ENCODE measurements at regions not wholly inside any gene's neighbourhood (a gene's known extent, or its start where the extent isn't known, plus 50 kb on each side); places are given as distances from the start of the nearest gene placed in this dataset.

DNA sequence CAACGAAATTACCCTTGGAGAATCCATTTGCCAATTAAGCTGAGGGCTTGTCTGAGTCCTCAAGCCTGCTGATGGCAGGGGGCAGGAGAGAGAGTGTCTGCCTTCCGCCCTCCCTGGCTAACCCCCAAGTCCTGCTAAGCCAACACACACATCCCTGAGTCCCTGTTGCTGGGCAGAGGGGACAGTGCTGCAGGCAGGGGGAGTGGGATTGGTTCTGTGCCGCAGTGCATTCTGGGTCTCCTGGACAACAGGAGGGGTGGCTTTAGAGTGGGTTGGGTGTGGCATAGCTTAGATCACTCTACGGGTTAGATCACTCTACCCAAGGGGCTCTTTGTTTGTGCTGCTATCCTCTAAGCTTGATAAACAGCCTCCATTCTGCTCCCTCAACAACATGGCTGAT lies 427.7 kb downstream of the CDK5RAP2 start:
- ATAC-seq = no peak
- Mint-ChIP-seq H3K36me3 (no peaks in the 10 kb centered on the region), H3K27ac (no peak overlapping the region), H3K4me3 (no peak overlapping the region), H3K9me3 (peaks cover 2% of the 10 kb centered on the region), H3K4me1 (no peaks in the 10 kb centered on the region)
- DNase-seq (ENCODE audit: low spot score in 2 of 2) = no peak

DNA sequence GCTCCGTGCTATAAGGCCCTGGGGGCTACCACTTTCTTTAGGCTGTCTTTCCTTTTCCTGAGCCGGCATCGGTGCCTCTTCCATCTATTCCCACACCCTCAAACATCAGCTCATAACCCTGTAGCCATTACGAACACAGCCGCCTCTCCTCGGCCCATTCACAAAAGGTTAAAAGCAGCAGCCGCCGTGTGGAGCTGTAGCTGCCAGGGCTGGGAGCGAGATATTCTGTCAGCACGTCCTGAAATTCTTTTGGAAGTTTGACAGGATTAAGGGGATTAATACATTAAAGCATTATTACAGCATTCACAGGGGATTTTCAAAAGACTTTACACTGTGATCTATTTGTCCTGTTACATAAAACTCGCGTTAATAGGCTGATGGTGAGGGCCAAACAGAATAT lies 428.2 kb downstream of the CDK5RAP2 start:
- peaks cover 2% of the 10 kb centered on the region for H3K9me3 Mint-ChIP-seq
- no peaks in the 10 kb centered on the region for H3K4me1 Mint-ChIP-seq
- ATAC-seq (no peak), DNase-seq (ENCODE audit: low spot score in 2 of 2) (no peak)
- H3K4me3 Mint-ChIP-seq = no peak overlapping the region
- H3K36me3 Mint-ChIP-seq = no peaks in the 10 kb centered on the region
- H3K27ac Mint-ChIP-seq = no peak overlapping the region

DNA sequence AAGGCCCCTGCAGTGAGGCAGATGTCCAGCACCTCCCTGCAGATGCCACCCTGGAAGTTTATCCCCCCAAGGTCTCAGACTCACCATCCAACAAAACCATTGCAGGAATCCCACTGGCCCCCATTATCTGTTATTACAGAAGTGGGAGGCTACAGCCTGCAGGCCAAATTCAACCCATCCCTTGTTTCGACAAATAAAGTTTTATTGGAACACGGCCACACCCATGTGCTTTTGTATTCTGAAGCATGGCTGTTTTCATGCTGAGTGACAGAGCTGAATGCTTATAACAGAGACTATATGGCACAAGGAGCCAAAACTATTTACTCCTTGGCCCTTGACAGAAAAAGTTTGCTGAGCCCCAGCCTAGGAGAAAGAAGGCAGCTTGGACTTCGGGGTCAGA lies 428.8 kb downstream of the CDK5RAP2 start:
- DNase-seq (ENCODE audit: low spot score in 2 of 2) (no peak), ATAC-seq (no peak)
- H3K9me3 Mint-ChIP-seq = peaks cover 2% of the 10 kb centered on the region
- H3K4me1 Mint-ChIP-seq = no peaks in the 10 kb centered on the region
- no peak overlapping the region for H3K27ac Mint-ChIP-seq
- no peaks in the 10 kb centered on the region for H3K36me3 Mint-ChIP-seq
- H3K4me3 Mint-ChIP-seq = no peak overlapping the region

DNA sequence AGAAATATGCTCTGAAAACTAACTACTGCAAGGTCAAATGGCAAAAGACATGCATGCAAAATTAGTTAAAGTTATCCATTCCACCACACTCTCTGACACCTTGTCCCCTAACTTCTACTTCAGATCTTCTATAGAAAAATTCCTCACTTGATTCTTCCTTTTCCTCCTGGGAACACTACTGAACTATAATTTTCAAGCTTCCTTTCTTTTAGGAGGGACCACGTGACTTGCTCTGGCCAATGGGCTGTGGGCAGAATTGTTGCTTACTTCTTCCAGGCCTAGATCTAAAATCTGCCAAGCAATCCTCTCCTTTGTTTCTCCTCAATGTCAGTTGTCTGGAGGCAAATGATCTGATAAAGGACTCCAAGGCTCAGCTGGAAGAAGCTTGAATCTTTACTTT lies 441.0 kb downstream of the CDK5RAP2 start:
- no peaks in the 10 kb centered on the region for H3K4me1 Mint-ChIP-seq
- H3K4me3 Mint-ChIP-seq = no peak overlapping the region
- DNase-seq (ENCODE audit: low spot score in 2 of 2) = no peak
- no peak overlapping the region for H3K27ac Mint-ChIP-seq
- no peaks in the 10 kb centered on the region for H3K36me3 Mint-ChIP-seq
- no peak for ATAC-seq
- peaks cover 3% of the 10 kb centered on the region for H3K9me3 Mint-ChIP-seq

DNA sequence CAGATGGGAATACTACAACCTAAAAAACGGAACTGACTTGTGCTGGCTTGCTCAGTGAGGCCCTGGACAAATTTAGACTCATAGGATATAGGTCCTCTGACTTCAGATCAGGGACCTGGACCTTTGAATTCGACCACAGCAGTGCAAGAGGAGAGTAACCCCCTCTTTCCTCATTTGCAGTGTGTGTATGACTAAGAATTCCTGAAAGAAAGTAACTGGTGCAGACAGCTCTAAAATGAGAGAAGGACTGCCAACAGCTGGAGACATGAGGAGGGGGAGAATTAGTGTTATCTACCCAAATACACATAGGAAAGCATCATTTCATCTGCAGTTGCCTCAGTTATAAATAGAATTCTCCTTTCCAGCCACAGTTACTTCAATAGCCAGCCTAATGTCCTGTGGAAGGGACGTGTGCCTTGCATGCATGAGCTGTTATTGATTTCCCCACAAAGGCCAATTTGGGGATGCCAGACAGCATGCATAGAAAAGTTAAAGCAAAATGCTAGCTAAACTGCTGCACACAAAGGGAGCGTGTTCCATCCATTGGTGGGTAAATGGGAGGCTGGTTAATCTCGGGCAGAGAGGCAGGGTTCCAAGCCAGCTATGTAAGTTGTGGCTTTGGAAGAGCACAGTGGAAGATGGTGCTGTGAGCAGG lies 442.7 kb downstream of the CDK5RAP2 start:
- no peak overlapping the region for H3K27ac Mint-ChIP-seq
- H3K4me1 Mint-ChIP-seq = no peaks in the 10 kb centered on the region
- DNase-seq (ENCODE audit: low spot score in 2 of 2) (no peak), ATAC-seq (no peak)
- H3K36me3 Mint-ChIP-seq = no peaks in the 10 kb centered on the region
- peaks cover 6% of the 10 kb centered on the region for H3K9me3 Mint-ChIP-seq
- no peak overlapping the region for H3K4me3 Mint-ChIP-seq

DNA sequence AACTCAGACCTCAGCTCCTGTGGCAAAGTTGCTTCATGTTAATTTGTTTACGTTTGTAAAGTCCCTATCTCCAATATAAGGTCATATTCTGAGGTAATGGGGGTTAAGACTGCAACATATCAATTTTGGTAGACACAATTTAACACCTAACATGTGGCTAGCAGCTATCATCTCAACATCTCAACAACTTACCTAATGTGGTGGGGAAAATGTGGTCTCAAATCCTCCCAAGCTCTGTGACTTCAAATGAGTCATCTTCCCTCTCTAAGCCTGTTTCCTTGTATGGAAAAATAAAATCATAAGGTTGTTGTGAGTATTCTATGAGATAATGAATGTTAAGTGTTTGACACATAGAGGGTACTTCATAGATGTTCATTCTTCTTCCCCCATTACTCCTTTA lies 443.3 kb downstream of the CDK5RAP2 start:
- ATAC-seq (peak; percentile 31), DNase-seq (ENCODE audit: low spot score in 2 of 2) (no peak)
- Mint-ChIP-seq H3K4me3 (no peak overlapping the region), H3K9me3 (peaks cover 6% of the 10 kb centered on the region), H3K36me3 (no peaks in the 10 kb centered on the region), H3K4me1 (no peaks in the 10 kb centered on the region), H3K27ac (no peak overlapping the region)

DNA sequence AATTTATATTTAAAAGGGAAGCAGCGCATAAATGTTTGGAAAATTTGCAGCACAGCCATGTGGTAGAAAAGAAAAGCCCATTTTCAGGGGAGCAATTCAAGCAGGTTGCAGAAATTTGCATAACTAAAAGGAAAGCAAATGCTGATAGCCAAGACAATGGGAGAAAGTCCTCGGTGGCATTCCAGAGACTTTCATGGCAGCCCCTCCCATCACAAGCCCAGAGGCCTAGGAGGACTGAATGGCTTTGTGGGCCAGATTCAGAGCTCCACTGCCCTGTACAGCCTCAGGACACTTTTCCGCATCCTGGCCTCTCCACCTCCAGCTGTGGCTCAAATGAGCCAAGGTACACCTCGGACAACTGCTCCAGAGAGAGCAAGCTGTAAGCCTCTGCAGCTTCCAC lies 462.9 kb downstream of the CDK5RAP2 start:
- no peak for ATAC-seq
- H3K9me3 Mint-ChIP-seq = peaks cover 3% of the 10 kb centered on the region
- H3K36me3 Mint-ChIP-seq = no peaks in the 10 kb centered on the region
- H3K4me1 Mint-ChIP-seq = no peaks in the 10 kb centered on the region
- H3K27ac Mint-ChIP-seq = no peak overlapping the region
- no peak overlapping the region for H3K4me3 Mint-ChIP-seq
- no peak for DNase-seq (ENCODE audit: low spot score in 2 of 2)

DNA sequence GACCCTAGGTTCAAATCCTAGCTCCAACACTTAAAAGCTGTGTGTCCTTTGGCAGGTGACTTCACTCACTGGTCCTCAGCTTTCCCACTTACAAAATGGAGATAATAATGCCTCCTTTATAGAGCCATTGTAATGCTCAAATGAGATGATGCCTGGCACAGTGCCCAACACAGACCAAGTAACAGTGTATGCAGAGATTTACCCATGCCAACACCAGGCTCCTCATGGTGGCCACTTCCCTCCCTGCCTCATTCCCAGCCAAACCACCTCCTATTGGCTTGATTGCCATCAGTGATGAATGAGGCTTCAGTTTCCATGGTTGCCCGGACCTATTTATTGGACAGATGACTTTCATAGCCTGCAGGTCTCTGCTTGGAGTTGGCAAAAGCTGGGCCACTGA lies 469.4 kb downstream of the CDK5RAP2 start:
- no peak for ATAC-seq
- Mint-ChIP-seq H3K9me3 (no peaks in the 10 kb centered on the region), H3K36me3 (no peaks in the 10 kb centered on the region), H3K27ac (no peak overlapping the region), H3K4me3 (no peak overlapping the region), H3K4me1 (no peaks in the 10 kb centered on the region)
- no peak for DNase-seq (ENCODE audit: low spot score in 2 of 2)

DNA sequence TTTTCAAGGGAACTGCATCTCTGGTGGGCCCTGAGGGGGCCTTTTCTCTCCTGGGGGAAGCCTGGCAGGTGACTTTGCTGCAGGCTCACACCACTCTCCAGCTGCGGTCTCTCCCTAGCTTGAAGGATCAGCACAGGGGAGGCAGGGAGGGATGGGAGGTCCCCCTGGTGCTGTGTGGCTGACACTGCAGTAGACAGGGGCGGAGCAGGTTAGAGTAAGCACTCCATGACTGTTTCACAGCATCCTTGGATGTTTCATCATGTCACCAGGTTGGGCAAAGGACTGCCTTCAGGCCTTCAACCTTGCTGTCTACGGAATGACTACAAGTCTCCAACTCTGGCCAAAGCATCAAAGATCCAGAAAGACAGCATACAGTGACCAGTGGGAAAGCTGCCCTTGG lies 470.7 kb downstream of the CDK5RAP2 start:
- Mint-ChIP-seq H3K4me1 (no peaks in the 10 kb centered on the region), H3K4me3 (no peak overlapping the region), H3K27ac (no peak overlapping the region), H3K36me3 (no peaks in the 10 kb centered on the region), H3K9me3 (peaks cover 3% of the 10 kb centered on the region)
- no peak for DNase-seq (ENCODE audit: low spot score in 2 of 2)
- ATAC-seq = no peak

DNA sequence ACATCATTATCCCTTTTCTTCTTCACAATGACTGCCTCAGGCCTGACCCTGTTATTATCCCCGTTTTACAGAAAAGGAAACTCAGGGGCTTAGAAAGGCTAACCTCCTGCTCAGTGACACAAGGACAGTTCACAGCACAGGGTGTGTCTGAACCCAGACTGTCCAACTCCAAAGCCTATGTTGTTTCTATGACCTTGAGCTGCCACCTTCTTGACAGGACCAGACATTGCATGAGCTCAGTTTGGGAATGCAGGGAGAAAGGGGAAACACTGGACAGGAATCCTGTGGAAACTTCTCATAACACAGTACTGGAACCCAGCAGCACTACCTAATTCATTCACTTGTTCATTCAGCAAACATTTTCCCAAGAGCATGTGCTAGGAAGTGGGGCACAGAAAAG lies 472.8 kb downstream of the CDK5RAP2 start:
- H3K27ac Mint-ChIP-seq = no peak overlapping the region
- no peaks in the 10 kb centered on the region for H3K4me1 Mint-ChIP-seq
- peaks cover 10% of the 10 kb centered on the region for H3K9me3 Mint-ChIP-seq
- ATAC-seq (no peak), DNase-seq (ENCODE audit: low spot score in 2 of 2) (no peak)
- H3K36me3 Mint-ChIP-seq = no peaks in the 10 kb centered on the region
- no peak overlapping the region for H3K4me3 Mint-ChIP-seq

DNA sequence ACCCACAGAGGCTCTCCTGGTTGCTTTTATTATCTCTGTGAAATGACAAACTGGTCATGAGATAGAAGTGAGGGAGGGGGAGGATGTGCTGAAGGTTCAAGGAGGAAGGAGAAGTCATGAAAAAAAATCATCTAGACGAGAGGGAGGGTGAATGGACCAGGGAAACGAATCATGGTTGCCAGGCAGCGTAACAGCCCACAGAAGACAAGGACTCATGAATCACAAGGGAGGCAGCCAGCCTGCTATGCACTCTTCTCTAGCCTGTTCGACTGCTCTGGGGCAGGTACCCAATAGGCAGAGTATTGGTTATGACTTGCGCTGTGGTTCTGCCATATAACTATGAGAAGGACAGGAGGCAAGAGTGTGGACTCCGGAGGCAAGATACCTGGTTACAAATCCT lies 475.2 kb downstream of the CDK5RAP2 start:
- no peaks in the 10 kb centered on the region for H3K4me1 Mint-ChIP-seq
- ATAC-seq = no peak
- no peaks in the 10 kb centered on the region for H3K36me3 Mint-ChIP-seq
- no peak for DNase-seq (ENCODE audit: low spot score in 2 of 2)
- peaks cover 13% of the 10 kb centered on the region for H3K9me3 Mint-ChIP-seq
- H3K4me3 Mint-ChIP-seq = no peak overlapping the region
- H3K27ac Mint-ChIP-seq = no peak overlapping the region

DNA sequence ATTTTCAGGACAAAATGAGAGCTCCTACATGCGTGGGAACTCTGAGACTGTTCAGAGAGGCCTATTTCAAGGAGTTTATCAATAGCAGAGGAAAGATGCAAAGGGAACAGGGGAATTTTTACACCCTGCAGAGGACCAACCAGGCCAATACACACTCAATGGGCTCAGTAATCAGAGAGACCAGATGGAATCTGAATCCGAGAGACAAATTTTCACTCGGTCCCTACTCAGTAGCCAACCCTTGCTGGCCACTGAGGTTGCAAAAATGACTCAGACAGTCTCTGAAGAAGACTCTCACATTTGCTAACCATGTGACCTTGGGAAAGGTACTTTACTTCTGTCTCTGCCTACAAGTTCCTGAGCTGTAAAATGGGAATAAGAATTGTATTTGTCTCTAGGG lies 479.4 kb downstream of the CDK5RAP2 start:
- no peak overlapping the region for H3K27ac Mint-ChIP-seq
- H3K4me1 Mint-ChIP-seq = no peaks in the 10 kb centered on the region
- H3K9me3 Mint-ChIP-seq = peaks cover 16% of the 10 kb centered on the region
- ATAC-seq = no peak
- H3K4me3 Mint-ChIP-seq = no peak overlapping the region
- H3K36me3 Mint-ChIP-seq = no peaks in the 10 kb centered on the region
- DNase-seq (ENCODE audit: low spot score in 2 of 2) = no peak

DNA sequence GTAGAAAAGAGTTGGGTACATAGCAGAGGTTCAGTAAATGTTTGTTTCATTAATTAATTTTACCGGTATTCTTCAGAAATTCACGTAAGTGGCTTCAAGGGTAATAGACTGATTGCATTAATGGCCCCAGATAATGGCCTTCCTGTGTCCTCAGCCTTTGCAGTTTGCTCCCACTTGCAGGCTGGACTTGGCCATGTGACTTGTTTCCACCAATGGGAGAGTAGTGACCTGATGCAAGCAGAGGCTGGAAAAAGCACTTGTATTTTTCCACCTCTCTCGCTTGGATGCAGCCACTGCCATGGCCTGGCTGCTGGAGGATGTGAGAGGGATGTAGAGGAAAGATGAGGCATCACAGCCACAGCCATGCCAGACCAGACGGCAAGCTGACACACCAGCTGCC lies 480.9 kb downstream of the CDK5RAP2 start:
- H3K4me1 Mint-ChIP-seq = no peaks in the 10 kb centered on the region
- no peak overlapping the region for H3K27ac Mint-ChIP-seq
- ATAC-seq (no peak), DNase-seq (ENCODE audit: low spot score in 2 of 2) (no peak)
- peaks cover 11% of the 10 kb centered on the region for H3K9me3 Mint-ChIP-seq
- no peak overlapping the region for H3K4me3 Mint-ChIP-seq
- no peaks in the 10 kb centered on the region for H3K36me3 Mint-ChIP-seq

DNA sequence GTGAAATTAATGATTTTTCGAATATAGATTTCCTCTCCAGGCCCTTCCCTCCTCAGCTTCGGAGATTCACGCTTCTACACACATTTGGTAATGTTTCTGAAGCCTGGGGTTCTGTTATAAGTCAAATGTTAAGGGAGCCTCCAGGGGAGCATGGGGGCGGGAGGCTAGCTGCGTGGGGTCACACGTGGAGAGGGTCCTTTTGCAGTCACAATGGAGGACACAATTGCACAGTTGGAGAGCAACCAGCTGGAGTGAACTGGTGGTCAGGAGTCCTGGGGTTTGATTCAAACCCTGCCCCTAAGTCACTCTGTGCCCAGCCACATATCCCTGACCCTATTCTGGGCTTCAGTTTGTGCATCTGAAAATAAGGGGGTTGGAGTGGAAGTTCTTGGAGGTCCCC lies 481.4 kb downstream of the CDK5RAP2 start:
- Mint-ChIP-seq H3K27ac (no peak overlapping the region), H3K4me3 (no peak overlapping the region), H3K36me3 (no peaks in the 10 kb centered on the region), H3K9me3 (peaks cover 6% of the 10 kb centered on the region), H3K4me1 (no peaks in the 10 kb centered on the region)
- ATAC-seq (no peak), DNase-seq (ENCODE audit: low spot score in 2 of 2) (no peak)

DNA sequence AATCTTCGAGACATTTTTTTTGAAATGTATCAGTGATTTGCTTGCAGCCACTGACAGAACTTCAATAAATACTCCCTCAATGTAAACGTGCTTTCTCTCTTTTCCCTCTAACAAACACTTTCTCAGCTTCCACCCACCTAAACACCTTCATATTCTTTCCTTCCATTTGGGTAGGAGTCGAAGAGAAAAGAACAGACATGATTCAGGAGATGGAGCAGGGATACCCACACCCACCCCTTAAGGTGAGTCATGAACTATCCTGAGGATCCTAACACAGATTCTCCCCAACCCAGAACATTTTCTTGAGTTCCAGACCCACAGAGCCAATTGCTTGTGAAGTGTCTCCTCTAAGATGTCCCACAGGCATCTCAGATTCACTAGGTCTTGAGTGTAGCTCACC lies 488.8 kb downstream of the CDK5RAP2 start:
- Mint-ChIP-seq H3K4me1 (no peaks in the 10 kb centered on the region), H3K9me3 (peaks cover 4% of the 10 kb centered on the region), H3K4me3 (no peak overlapping the region), H3K27ac (no peak overlapping the region), H3K36me3 (no peaks in the 10 kb centered on the region)
- ATAC-seq = no peak
- DNase-seq (ENCODE audit: low spot score in 2 of 2) = no peak

DNA sequence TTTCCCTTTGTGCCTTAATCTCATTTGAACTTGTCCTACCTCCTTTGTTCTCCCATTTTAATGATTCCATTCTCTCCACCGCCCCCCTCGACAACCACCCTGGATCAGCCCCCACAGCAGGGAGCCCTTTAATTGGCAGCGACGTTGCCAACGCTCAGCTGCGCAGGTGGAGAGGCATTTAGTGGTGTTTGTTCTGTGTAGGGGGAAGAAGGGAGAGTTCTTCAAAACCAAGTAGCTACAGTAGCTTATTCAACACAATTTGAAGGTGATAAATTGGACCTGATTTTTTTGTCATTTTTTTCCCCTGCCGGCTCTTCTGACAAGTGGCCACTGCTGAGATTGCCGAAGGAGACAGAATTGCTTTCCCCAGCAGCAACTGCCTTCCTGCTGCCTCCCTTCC lies 499.1 kb downstream of the CDK5RAP2 start:
- Mint-ChIP-seq H3K4me1 (no peaks in the 10 kb centered on the region), H3K27ac (no peak overlapping the region), H3K4me3 (no peak overlapping the region), H3K36me3 (no peaks in the 10 kb centered on the region), H3K9me3 (peaks cover 14% of the 10 kb centered on the region)
- ATAC-seq (no peak), DNase-seq (ENCODE audit: low spot score in 2 of 2) (no peak)

DNA sequence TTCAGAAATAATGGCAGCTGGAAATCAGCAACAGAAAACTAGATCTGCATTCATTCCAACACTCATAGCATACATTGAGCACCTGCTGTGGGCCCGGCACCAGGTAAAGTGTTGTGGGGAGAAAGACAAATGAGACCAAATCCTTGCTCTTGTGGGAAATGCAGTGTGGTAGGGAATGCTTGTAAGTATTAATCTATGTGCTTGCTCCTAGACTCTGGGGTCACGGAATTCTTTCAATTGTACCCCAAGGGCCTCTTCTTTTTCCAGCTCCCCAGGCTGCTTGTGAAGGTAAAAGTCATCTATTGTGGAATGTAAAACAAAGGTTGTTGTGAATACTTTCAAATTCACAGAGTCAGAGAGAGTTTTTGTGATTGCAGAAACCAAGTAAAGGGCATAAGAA lies 501.9 kb downstream of the CDK5RAP2 start:
- Mint-ChIP-seq H3K27ac (no peak overlapping the region), H3K4me1 (no peaks in the 10 kb centered on the region), H3K9me3 (peaks cover 1% of the 10 kb centered on the region), H3K36me3 (no peaks in the 10 kb centered on the region), H3K4me3 (no peak overlapping the region)
- ATAC-seq (no peak), DNase-seq (ENCODE audit: low spot score in 2 of 2) (no peak)
